Epithelial cell of esophagus (primary cell): ENCODE measurements at regions not wholly inside any gene's neighbourhood (a gene's known extent, or its start where the extent isn't known, plus 50 kb on each side); places are given as distances from the start of the nearest gene placed in this dataset.

Source experiments
- DNase-seq: peaks from one replicate; pipeline ENCODE4 v3.0.0; 2010; ENCODE audit warnings: low read depth
- H3K4me3 ChIP-seq: 2 replicates; pipeline ENCODE4 v1.5.1; 2011; ENCODE audit warnings: mild to moderate bottlenecking, low read length, control low read depth
- TF ChIP-seq, protein P1 (sequence below): IDR thresholded peaks from 2 replicates; pipeline ENCODE4 v1.5.1; 2011; ENCODE audit warnings: low read depth, mild to moderate bottlenecking, low read length, control low read depth, inconsistent platforms; ENCODE audit not compliant: insufficient read depth; ENCODE audit errors: missing control alignments

- peak; percentile 33 for DNase-seq
- H3K4me3 ChIP-seq: no peak overlapping the region
- TF ChIP-seq, protein P1, sequence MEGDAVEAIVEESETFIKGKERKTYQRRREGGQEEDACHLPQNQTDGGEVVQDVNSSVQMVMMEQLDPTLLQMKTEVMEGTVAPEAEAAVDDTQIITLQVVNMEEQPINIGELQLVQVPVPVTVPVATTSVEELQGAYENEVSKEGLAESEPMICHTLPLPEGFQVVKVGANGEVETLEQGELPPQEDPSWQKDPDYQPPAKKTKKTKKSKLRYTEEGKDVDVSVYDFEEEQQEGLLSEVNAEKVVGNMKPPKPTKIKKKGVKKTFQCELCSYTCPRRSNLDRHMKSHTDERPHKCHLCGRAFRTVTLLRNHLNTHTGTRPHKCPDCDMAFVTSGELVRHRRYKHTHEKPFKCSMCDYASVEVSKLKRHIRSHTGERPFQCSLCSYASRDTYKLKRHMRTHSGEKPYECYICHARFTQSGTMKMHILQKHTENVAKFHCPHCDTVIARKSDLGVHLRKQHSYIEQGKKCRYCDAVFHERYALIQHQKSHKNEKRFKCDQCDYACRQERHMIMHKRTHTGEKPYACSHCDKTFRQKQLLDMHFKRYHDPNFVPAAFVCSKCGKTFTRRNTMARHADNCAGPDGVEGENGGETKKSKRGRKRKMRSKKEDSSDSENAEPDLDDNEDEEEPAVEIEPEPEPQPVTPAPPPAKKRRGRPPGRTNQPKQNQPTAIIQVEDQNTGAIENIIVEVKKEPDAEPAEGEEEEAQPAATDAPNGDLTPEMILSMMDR: no peak
Observed at GRCh38 chr7:142371586-142372377, 113.9 kb upstream of the PRSS58 start.

DNA sequence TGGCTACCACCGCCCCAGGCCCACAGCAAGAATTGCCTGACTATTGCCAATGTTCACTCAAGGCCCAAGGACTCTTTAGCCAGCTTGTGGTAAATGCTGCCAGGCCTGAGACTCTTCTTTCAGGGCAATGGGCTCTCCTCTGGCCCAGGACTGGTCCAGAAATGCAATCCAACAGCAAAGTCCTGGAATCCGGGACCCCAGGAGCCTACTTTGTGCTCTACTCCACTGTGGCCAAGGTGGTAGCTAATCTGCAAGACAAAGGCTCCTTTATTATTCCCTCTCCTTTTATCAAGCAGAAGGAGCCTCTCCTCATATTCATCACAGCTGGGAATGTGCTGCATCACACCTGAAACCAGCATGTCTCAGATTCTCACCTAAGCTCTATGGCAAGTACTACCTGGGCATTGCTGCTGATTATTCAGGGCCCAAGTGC lies 107.6 kb upstream of the PRSS58 start:
- DNase-seq: peak; percentile 50
- H3K4me3 ChIP-seq: no peak overlapping the region
- TF ChIP-seq, protein P1: no peak

- H3K4me3 ChIP-seq: no peak overlapping the region
- TF ChIP-seq, protein P1: no peak
- DNase-seq: peak; percentile 63
Observed at GRCh38 chr7:142364551-142364950, 106.7 kb upstream of the PRSS58 start.

GRCh38 chr7:142362349-142362748 lies 104.5 kb upstream of the PRSS58 start:
- no peak for DNase-seq
- TF ChIP-seq, protein P1: no peak

DNA sequence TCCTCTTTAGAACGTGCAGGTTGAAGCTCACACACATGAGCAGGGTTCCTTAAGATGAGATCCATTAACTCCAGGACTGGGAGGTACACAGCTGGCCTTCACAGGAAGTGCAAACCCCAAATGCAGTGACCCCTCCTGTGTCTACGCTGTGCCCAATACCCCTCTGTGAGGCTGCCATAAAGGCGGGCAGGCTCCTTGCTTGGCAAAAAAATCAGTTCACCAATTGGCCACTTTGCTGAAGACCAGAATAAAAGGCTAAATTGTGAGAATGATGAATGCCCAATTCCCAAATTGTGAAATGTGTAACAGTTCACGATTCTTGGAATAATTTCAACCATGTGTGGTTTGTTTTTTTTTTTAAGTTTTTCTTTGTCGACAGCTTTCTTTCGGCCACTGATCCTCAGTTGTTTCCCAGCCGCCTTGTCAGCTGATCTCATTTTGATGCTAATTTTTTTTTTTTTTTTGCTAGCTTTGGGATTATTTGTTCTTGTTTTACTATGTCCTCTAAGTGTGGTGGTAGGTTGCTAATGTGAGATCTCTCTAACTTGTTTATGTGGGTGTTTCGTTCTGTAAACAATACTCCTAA lies 101.9 kb upstream of the PRSS58 start:
- no peak for DNase-seq
- no peak overlapping the region for H3K4me3 ChIP-seq
- TF ChIP-seq, protein P1: no peak

More at GRCh38 chr7:142362349-142362748, 104.5 kb upstream of the PRSS58 start:
- H3K4me3 ChIP-seq: no peak overlapping the region

GRCh38 chr7:142357953-142358520 lies 100.2 kb upstream of the PRSS58 start:
- peak; percentile 84 for DNase-seq
- no peak overlapping the region for H3K4me3 ChIP-seq
- TF ChIP-seq, protein P1: peak; percentile 89
